ENCODE measurements at regions not wholly inside any gene's neighbourhood (a gene's known extent, or its start where the extent isn't known, plus 50 kb on each side); places are given as distances from the start of the nearest gene placed in this dataset.

DNA sequence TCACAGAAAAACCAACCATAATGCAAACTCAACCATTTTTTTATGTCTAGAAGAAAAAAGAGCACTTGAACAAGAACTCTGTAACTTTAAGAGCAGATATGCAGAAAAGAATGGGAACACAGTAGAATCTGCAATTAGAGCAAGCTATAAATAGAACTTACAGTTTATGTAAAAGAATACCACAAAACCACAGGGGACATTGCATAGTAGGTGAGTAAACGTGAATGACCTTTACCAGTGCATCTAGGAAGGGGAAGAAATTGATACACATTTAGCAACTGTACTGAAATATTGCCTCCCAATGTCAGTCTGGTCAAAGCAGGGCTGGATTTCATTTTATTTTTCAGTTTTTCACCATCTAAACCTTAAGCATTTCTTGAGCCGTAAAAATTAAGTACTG lies 242.2 kb upstream of the EDNRB start:
- Histone ChIP-seq H3K27ac (ENCODE audit: low read length) (no peak overlapping the region), H3K9me3 (ENCODE audit: control insufficient read depth in 2 of 2, low read length in 2 of 2) (no peaks in the 10 kb centered on the region), H3K9ac (ENCODE audit: low read length in 2 of 2) (no peak overlapping the region), H3K36me3 (ENCODE audit: control insufficient read depth in 2 of 2, insufficient read depth in 2 of 2, low read length in 2 of 2) (no peaks in the 10 kb centered on the region), H3K27me3 (ENCODE audit: control insufficient read depth in 1 of 2, insufficient read depth in 2 of 2, low read length in 2 of 2) (no peaks in the 10 kb centered on the region), H3K4me3 (ENCODE audit: low read length in 2 of 2) (no peak overlapping the region), H3K4me1 (ENCODE audit: control insufficient read depth, insufficient read depth, low read length) (no peaks in the 10 kb centered on the region)

DNA sequence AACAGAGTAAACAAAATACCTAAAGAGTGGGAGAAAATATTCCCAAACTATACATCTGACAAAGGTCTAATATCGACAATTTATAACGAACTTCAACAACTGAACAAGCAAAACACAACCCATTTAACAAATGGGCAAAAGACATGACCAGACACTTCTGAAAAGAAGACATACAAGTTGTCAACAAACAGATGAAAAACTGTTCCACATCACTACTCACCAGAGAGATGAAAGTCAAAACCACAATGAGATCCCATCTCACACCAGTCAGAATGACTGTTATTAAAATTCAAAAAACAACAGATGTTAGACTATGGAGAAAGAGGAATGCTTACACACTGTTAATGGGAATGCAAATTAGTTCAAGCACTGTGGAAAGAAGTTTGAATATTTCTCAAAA lies 233.8 kb upstream of the EDNRB start:
- H3K27me3 ChIP-seq (ENCODE audit: control insufficient read depth in 1 of 2, insufficient read depth in 2 of 2, low read length in 2 of 2) = no peaks in the 10 kb centered on the region
- no peak overlapping the region for H3K27ac ChIP-seq (ENCODE audit: low read length)
- H3K9ac ChIP-seq (ENCODE audit: low read length in 2 of 2) = no peak overlapping the region
- no peaks in the 10 kb centered on the region for H3K4me1 ChIP-seq (ENCODE audit: control insufficient read depth, insufficient read depth, low read length)
- no peaks in the 10 kb centered on the region for H3K36me3 ChIP-seq (ENCODE audit: control insufficient read depth in 2 of 2, insufficient read depth in 2 of 2, low read length in 2 of 2)
- H3K4me3 ChIP-seq (ENCODE audit: low read length in 2 of 2) = no peak overlapping the region
- H3K9me3 ChIP-seq (ENCODE audit: control insufficient read depth in 2 of 2, low read length in 2 of 2) = peaks cover 0 to 2% of the 10 kb centered on the region in 2 donors

DNA sequence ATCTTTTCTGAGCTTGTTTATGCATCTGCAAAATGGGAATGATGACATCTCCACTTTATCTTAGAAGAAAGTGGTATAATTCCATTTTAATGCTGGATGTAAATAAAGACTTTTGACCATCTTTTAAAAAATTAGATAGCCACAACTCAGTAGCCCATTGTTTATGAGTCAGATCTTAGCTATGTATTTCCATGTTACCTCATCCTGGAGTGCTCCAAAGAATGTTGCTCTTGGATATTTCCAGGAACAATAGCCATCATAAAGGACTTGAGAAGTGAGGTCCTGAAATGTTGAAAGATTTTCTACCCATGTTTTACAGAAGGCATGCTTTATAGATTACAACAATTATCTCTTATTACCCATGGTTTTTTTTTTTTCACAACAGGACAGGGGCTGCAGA lies 229.3 kb upstream of the EDNRB start:
- H3K4me1 ChIP-seq (ENCODE audit: control insufficient read depth, insufficient read depth, low read length) = no peaks in the 10 kb centered on the region
- no peak overlapping the region for H3K9ac ChIP-seq (ENCODE audit: low read length in 2 of 2)
- H3K36me3 ChIP-seq (ENCODE audit: control insufficient read depth in 2 of 2, insufficient read depth in 2 of 2, low read length in 2 of 2) = no peaks in the 10 kb centered on the region
- H3K9me3 ChIP-seq (ENCODE audit: control insufficient read depth in 2 of 2, low read length in 2 of 2) = peaks cover 0 to 2% of the 10 kb centered on the region in 2 donors
- no peak overlapping the region for H3K27ac ChIP-seq (ENCODE audit: low read length)
- no peaks in the 10 kb centered on the region for H3K27me3 ChIP-seq (ENCODE audit: control insufficient read depth in 1 of 2, insufficient read depth in 2 of 2, low read length in 2 of 2)
- H3K4me3 ChIP-seq (ENCODE audit: low read length in 2 of 2) = no peak overlapping the region

DNA sequence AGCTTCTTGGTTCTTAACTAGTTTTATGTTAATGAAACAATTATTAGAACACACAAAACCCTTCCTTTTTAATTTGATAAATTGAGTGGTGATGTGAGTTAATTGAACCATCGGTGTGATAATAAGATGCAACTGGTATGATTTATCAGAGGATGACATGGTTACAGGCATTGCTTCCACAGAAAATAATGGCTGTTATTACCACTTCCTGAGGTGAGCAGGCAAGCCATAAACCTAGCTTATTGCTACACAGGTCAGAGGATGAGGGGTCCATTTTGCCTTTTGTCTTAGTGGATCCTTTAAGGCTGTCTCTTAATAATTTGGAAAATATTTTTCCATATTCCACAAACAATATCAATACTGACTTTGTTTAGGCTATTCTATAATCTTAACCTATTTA lies 226.6 kb upstream of the EDNRB start:
- H3K27me3 ChIP-seq (ENCODE audit: control insufficient read depth in 1 of 2, insufficient read depth in 2 of 2, low read length in 2 of 2) = no peaks in the 10 kb centered on the region
- no peaks in the 10 kb centered on the region for H3K36me3 ChIP-seq (ENCODE audit: control insufficient read depth in 2 of 2, insufficient read depth in 2 of 2, low read length in 2 of 2)
- H3K9ac ChIP-seq (ENCODE audit: low read length in 2 of 2) = no peak overlapping the region
- H3K9me3 ChIP-seq (ENCODE audit: control insufficient read depth in 2 of 2, low read length in 2 of 2) = no peaks in the 10 kb centered on the region
- no peaks in the 10 kb centered on the region for H3K4me1 ChIP-seq (ENCODE audit: control insufficient read depth, insufficient read depth, low read length)
- no peak overlapping the region for H3K27ac ChIP-seq (ENCODE audit: low read length)
- H3K4me3 ChIP-seq (ENCODE audit: low read length in 2 of 2) = no peak overlapping the region

DNA sequence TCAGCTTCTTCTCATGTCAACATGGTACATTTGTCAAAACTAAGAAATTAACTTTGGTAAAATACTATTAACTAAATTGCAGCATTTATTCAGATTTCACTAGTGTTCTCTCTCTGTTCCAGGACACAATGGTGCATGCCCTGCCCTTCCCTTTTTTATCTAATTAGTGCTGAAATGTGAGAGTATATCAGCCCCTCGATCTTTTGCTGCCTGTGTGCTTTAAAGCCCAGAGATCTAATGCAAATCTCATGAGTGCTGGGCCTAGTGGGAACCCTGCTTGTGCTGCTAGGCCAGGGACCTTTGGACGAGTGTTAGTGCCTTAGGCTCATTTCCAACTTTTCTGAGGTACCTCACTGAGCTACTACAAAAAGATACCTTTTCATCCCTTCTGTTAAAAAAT lies 221.1 kb upstream of the EDNRB start:
- Histone ChIP-seq H3K9ac (ENCODE audit: low read length in 2 of 2) (no peak overlapping the region), H3K27ac (ENCODE audit: low read length) (no peak overlapping the region), H3K4me1 (ENCODE audit: control insufficient read depth, insufficient read depth, low read length) (no peaks in the 10 kb centered on the region), H3K36me3 (ENCODE audit: control insufficient read depth in 2 of 2, insufficient read depth in 2 of 2, low read length in 2 of 2) (no peaks in the 10 kb centered on the region), H3K9me3 (ENCODE audit: control insufficient read depth in 2 of 2, low read length in 2 of 2) (no peaks in the 10 kb centered on the region), H3K27me3 (ENCODE audit: control insufficient read depth in 1 of 2, insufficient read depth in 2 of 2, low read length in 2 of 2) (no peaks in the 10 kb centered on the region), H3K4me3 (ENCODE audit: low read length in 2 of 2) (no peak overlapping the region)

DNA sequence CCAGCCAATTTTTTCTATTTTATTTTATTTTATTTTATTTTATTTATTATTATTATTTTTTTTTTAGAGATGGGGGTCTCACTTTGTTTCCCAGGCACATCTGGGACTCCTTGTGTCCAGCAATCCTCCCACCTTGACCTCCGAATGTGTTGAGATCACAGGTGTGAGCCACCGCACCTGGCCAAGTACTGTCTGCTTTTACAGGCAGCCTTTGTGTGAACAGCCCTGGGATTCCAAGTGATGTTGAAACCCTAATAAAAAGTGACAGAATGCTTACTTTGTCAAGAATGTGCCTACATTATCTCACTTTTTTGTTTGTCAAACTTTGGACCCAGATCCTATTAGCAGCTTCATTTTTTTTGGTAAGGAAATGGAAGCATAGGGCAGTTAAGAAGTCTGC lies 220.1 kb upstream of the EDNRB start:
- Histone ChIP-seq H3K9me3 (ENCODE audit: control insufficient read depth in 2 of 2, low read length in 2 of 2) (no peaks in the 10 kb centered on the region), H3K27me3 (ENCODE audit: control insufficient read depth in 1 of 2, insufficient read depth in 2 of 2, low read length in 2 of 2) (no peaks in the 10 kb centered on the region), H3K4me3 (ENCODE audit: low read length in 2 of 2) (no peak overlapping the region), H3K27ac (ENCODE audit: low read length) (no peak overlapping the region), H3K4me1 (ENCODE audit: control insufficient read depth, insufficient read depth, low read length) (no peaks in the 10 kb centered on the region), H3K9ac (ENCODE audit: low read length in 2 of 2) (no peak overlapping the region), H3K36me3 (ENCODE audit: control insufficient read depth in 2 of 2, insufficient read depth in 2 of 2, low read length in 2 of 2) (no peaks in the 10 kb centered on the region)

DNA sequence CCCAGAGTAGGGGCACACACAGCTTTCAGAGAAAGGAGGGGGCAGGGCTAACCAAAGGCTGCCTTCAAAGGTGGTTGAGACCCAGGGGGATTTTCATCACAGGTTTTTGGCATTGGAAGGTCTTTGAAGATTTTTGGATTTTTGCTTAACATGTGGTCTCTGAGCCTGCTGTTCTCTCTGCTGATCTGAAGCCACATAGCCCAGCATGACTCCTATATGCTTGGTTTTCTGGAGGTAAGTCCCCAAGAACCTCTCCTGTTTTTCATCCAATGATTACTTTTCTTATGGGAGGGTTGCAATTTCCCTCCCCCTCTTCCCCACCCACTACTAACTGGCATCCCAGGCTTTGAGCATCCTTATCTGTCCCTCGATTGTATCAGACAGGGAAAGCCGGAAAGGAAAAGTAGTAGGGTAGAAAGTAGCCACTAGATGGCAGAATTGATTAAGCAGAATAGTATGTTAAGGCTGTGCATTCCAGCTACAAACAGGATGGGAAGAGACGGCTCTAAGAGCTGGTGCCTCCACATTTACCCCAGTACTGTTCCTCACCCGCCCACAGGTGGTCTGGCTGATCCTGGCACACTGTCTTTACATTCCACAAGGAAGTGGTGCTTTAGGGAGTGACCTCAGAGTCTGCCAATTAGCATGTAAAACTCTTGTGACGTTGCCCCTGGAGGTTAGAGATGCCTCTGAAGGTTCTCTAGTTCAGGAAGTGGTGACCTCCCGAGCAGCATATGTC lies 218.9 kb upstream of the EDNRB start:
- no peak overlapping the region for H3K9ac ChIP-seq (ENCODE audit: low read length in 2 of 2)
- no peaks in the 10 kb centered on the region for H3K36me3 ChIP-seq (ENCODE audit: control insufficient read depth in 2 of 2, insufficient read depth in 2 of 2, low read length in 2 of 2)
- no peak overlapping the region for H3K4me3 ChIP-seq (ENCODE audit: low read length in 2 of 2)
- no peaks in the 10 kb centered on the region for H3K9me3 ChIP-seq (ENCODE audit: control insufficient read depth in 2 of 2, low read length in 2 of 2)
- no peaks in the 10 kb centered on the region for H3K4me1 ChIP-seq (ENCODE audit: control insufficient read depth, insufficient read depth, low read length)
- no peaks in the 10 kb centered on the region for H3K27me3 ChIP-seq (ENCODE audit: control insufficient read depth in 1 of 2, insufficient read depth in 2 of 2, low read length in 2 of 2)
- no peak overlapping the region for H3K27ac ChIP-seq (ENCODE audit: low read length)

DNA sequence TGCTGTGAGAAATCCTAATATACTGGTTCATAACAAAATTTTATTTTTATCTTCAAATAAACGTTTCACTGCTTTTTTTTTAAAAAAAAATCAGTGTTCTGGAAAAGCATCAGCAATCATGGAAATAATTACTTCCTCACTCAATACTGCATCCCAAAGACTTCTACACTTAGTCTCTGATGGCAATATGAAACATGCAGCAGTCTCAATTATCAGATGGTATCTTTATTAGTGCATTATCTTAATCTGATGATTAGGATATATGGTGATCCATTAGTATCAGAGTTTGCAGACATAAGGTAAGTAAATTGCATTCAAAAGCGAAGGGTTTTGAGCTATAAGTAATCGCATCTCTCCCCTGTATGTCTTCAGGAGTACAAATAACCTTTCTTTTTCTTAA lies 218.3 kb upstream of the EDNRB start:
- Histone ChIP-seq H3K9ac (ENCODE audit: low read length in 2 of 2) (no peak overlapping the region), H3K27ac (ENCODE audit: low read length) (no peak overlapping the region), H3K27me3 (ENCODE audit: control insufficient read depth in 1 of 2, insufficient read depth in 2 of 2, low read length in 2 of 2) (no peaks in the 10 kb centered on the region)

DNA sequence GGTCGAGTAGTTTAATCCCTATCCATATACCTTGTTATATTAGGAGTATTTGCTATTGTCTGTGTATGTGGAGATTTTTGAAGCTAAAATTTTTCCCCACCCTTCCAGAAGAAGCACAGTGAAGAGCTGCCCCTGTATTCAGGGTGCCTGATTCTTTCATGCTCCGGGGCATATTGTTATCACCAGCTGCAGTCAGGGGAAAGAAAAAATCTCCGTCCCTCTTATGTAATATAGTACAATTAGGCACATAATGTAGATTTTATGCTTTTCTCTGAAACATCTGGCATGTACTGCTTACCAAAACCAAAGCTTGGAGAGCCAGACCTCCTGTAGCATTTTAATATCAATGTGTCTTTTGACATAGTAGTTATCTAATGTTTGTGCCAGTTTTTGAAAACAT lies 214.9 kb upstream of the EDNRB start:
- H3K9ac ChIP-seq (ENCODE audit: low read length in 2 of 2) = no peak overlapping the region
- peaks cover 0 to 4% of the 10 kb centered on the region in 2 donors for H3K27me3 ChIP-seq (ENCODE audit: control insufficient read depth in 1 of 2, insufficient read depth in 2 of 2, low read length in 2 of 2)
- H3K27ac ChIP-seq (ENCODE audit: low read length) = no peak overlapping the region
- no peak overlapping the region for H3K4me3 ChIP-seq (ENCODE audit: low read length in 2 of 2)
- no peaks in the 10 kb centered on the region for H3K36me3 ChIP-seq (ENCODE audit: control insufficient read depth in 2 of 2, insufficient read depth in 2 of 2, low read length in 2 of 2)
- H3K4me1 ChIP-seq (ENCODE audit: control insufficient read depth, insufficient read depth, low read length) = no peaks in the 10 kb centered on the region
- no peaks in the 10 kb centered on the region for H3K9me3 ChIP-seq (ENCODE audit: control insufficient read depth in 2 of 2, low read length in 2 of 2)

More for the DNA sequence above, 218.3 kb upstream of the EDNRB start:
- H3K9me3 ChIP-seq (ENCODE audit: control insufficient read depth in 2 of 2, low read length in 2 of 2) = no peaks in the 10 kb centered on the region
- no peaks in the 10 kb centered on the region for H3K4me1 ChIP-seq (ENCODE audit: control insufficient read depth, insufficient read depth, low read length)
- H3K36me3 ChIP-seq (ENCODE audit: control insufficient read depth in 2 of 2, insufficient read depth in 2 of 2, low read length in 2 of 2) = no peaks in the 10 kb centered on the region
- no peak overlapping the region for H3K4me3 ChIP-seq (ENCODE audit: low read length in 2 of 2)

DNA sequence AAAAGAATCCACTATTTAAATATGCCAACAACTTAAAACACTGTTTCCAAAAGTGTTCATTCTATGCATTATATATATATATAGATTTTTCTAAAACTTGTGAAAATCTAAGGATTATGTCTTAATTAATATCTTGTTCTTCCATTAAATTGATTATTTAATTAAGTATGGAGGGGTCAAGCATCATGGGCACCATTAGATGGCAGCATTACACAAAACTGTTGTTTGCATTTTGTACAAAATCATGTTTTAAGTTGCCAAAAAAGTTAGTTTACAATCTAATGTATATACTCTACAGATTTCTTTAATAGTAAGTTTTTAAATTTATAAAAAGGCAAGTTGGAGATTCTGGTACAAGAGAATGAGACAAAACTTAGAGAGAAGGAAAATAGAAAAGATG lies 213.2 kb upstream of the EDNRB start:
- Histone ChIP-seq H3K36me3 (ENCODE audit: control insufficient read depth in 2 of 2, insufficient read depth in 2 of 2, low read length in 2 of 2) (no peaks in the 10 kb centered on the region), H3K27me3 (ENCODE audit: control insufficient read depth in 1 of 2, insufficient read depth in 2 of 2, low read length in 2 of 2) (peaks cover 0 to 4% of the 10 kb centered on the region in 2 donors), H3K4me1 (ENCODE audit: control insufficient read depth, insufficient read depth, low read length) (no peaks in the 10 kb centered on the region), H3K9ac (ENCODE audit: low read length in 2 of 2) (no peak overlapping the region), H3K4me3 (ENCODE audit: low read length in 2 of 2) (no peak overlapping the region), H3K9me3 (ENCODE audit: control insufficient read depth in 2 of 2, low read length in 2 of 2) (no peaks in the 10 kb centered on the region), H3K27ac (ENCODE audit: low read length) (no peak overlapping the region)

DNA sequence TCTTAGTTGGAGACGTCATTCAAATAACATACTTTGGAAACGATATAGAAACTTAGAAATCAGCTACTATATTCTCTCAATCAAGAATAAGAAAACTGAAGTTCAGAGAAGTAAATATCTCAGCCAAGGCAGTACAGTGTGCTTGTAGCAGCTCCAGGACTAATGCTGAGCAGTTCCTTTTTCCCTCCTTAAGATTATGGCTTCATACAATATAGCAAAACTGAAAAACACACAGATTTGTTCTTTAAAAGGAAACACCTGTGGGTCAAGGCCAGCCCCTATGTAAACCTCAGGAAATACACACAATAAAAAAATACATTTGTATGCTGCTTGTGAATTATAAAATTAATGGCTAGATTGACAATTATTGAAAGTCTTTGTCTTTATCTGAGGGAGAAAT lies 212.7 kb upstream of the EDNRB start:
- Histone ChIP-seq H3K9ac (ENCODE audit: low read length in 2 of 2) (no peak overlapping the region), H3K27ac (ENCODE audit: low read length) (no peak overlapping the region), H3K4me3 (ENCODE audit: low read length in 2 of 2) (no peak overlapping the region)

More for the DNA sequence above, 212.7 kb upstream of the EDNRB start:
- H3K9me3 ChIP-seq (ENCODE audit: control insufficient read depth in 2 of 2, low read length in 2 of 2) = no peaks in the 10 kb centered on the region
- H3K4me1 ChIP-seq (ENCODE audit: control insufficient read depth, insufficient read depth, low read length) = no peaks in the 10 kb centered on the region
- peaks cover 0 to 4% of the 10 kb centered on the region in 2 donors for H3K27me3 ChIP-seq (ENCODE audit: control insufficient read depth in 1 of 2, insufficient read depth in 2 of 2, low read length in 2 of 2)
- no peaks in the 10 kb centered on the region for H3K36me3 ChIP-seq (ENCODE audit: control insufficient read depth in 2 of 2, insufficient read depth in 2 of 2, low read length in 2 of 2)
